ENCODE measurements at regions not wholly inside any gene's neighbourhood (a gene's known extent, or its start where the extent isn't known, plus 50 kb on each side); places are given as distances from the start of the nearest gene placed in this dataset.

GRCh38 chr5:155343468-155343867, 329.9 kb downstream of the KIF4B start:
- DNase-seq (ENCODE audit: low read depth) = no peak
- TF ChIP-seq, protein P1, sequence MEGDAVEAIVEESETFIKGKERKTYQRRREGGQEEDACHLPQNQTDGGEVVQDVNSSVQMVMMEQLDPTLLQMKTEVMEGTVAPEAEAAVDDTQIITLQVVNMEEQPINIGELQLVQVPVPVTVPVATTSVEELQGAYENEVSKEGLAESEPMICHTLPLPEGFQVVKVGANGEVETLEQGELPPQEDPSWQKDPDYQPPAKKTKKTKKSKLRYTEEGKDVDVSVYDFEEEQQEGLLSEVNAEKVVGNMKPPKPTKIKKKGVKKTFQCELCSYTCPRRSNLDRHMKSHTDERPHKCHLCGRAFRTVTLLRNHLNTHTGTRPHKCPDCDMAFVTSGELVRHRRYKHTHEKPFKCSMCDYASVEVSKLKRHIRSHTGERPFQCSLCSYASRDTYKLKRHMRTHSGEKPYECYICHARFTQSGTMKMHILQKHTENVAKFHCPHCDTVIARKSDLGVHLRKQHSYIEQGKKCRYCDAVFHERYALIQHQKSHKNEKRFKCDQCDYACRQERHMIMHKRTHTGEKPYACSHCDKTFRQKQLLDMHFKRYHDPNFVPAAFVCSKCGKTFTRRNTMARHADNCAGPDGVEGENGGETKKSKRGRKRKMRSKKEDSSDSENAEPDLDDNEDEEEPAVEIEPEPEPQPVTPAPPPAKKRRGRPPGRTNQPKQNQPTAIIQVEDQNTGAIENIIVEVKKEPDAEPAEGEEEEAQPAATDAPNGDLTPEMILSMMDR (IDR thresholded peaks at IDR 0.05; ENCODE audit: control insufficient read depth, extremely low read depth, insufficient read depth) = no peak
- no peak overlapping the region for H3K4me3 ChIP-seq (ENCODE audit: low read depth, low read length)

DNA sequence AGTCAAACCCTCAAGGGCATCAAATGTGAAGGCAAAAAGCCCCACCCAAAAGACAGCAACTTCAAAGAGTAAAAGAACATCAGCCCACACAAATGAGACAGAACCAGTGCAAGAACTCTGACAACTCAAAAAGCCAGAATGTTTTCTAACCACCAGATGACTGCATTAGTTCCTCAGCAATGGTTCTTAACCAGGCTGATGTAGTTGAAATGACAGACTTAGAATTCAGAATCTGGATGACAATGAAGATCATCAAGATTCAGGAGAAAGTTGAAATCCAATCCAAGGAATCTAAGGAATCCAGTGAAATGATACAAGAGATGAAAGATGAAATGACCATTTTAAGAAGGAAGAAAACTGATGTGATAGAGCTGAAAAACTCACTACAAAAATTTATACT, 339.7 kb downstream of the KIF4B start:
- H3K4me3 ChIP-seq (ENCODE audit: low read depth, low read length) = no peak overlapping the region
- TF ChIP-seq, protein P1 (IDR thresholded peaks at IDR 0.05; ENCODE audit: control insufficient read depth, extremely low read depth, insufficient read depth) = no peak
- DNase-seq (ENCODE audit: low read depth) = no peak

- TF ChIP-seq, protein P1 (IDR thresholded peaks at IDR 0.05; ENCODE audit: control insufficient read depth, extremely low read depth, insufficient read depth) = no peak
- no peak for DNase-seq (ENCODE audit: low read depth)
- no peak overlapping the region for H3K4me3 ChIP-seq (ENCODE audit: low read depth, low read length)
Measured at GRCh38 chr5:155366096-155366495, 352.5 kb downstream of the KIF4B start.

DNA sequence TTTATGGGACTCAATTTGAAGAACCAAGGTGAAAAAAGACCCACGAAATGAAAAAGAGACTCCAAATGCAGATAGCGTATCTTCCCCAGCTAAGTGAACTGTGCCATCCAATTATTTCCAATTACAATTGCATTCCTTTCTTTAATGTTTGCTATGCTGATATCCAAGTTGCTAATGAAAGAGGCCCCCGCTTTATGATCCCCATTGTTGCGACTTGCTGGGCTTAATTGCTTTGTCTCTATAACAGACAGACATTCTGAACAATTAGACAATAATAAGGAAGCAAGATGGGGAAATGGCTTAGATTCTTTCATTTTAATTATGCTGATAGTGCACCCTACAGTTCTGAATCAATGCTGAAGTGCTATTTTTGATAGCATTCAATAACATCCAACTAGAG, 354.3 kb downstream of the KIF4B start:
- TF ChIP-seq, protein P1 (IDR thresholded peaks at IDR 0.05; ENCODE audit: control insufficient read depth, extremely low read depth, insufficient read depth) = no peak
- no peak overlapping the region for H3K4me3 ChIP-seq (ENCODE audit: low read depth, low read length)
- no peak for DNase-seq (ENCODE audit: low read depth)

- TF ChIP-seq, protein P1 (IDR thresholded peaks at IDR 0.05; ENCODE audit: control insufficient read depth, extremely low read depth, insufficient read depth) = no peak
- DNase-seq (ENCODE audit: low read depth) = no peak
- H3K4me3 ChIP-seq (ENCODE audit: low read depth, low read length) = no peak overlapping the region
Measured at GRCh38 chr5:155368490-155368889, 354.9 kb downstream of the KIF4B start.

DNA sequence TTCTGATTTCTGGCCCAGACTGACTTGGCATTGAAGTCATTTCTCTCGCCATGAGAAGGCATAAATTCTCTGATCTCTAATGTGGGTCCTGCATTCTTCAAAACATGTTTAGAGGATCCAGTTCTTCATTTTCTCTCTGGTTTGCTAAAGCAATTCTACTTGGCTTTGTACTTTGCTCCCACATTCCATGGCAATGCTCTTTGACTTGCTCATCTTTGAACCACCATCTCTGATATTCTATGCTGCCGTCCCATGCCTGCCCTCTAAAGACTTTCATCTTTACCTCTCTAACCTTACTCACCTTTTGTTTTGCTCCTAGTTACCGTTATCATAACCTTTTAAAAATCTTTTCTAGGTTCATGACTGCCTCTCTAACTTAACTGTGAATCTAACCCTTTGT, 366.9 kb downstream of the KIF4B start:
- TF ChIP-seq, protein P1 (IDR thresholded peaks at IDR 0.05; ENCODE audit: control insufficient read depth, extremely low read depth, insufficient read depth) = no peak

DNA sequence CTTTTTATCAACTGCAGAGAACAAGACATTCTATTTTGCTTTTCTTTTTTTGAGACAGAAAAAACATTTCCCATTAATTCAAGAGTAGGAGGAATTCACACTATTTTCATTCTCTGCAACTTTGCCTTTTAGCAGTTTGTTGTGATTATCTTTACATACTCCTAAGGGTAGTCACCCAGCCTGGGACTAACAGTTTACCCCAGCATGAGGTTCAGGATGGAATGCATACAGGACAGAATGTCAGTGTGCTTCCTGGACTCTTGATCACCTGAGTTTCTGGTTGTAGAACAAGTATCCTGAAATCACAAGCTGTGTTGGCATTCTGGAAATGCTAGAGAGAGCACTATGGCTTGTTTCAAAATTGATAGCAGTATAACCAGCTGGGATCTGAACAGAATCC, 368.1 kb downstream of the KIF4B start:
- no peak overlapping the region for H3K4me3 ChIP-seq (ENCODE audit: low read depth, low read length)
- no peak for DNase-seq (ENCODE audit: low read depth)
- TF ChIP-seq, protein P1 (IDR thresholded peaks at IDR 0.05; ENCODE audit: control insufficient read depth, extremely low read depth, insufficient read depth) = no peak

More for the DNA sequence above, 366.9 kb downstream of the KIF4B start:
- H3K4me3 ChIP-seq (ENCODE audit: low read depth, low read length) = no peak overlapping the region
- no peak for DNase-seq (ENCODE audit: low read depth)

Measured in LNCaP clone FGC (cell line).